Stimulated activated memory B cell treated with anti-CD40 and anti-IgM and Interleukin-4, amounts not matched to agents 10 μg/mL and 1 μg/mL and 100 μg/mL, for 72 hours (primary cell): ENCODE measurements at regions not wholly inside any gene's neighbourhood (a gene's known extent, or its start where the extent isn't known, plus 50 kb on each side); places are given as distances from the start of the nearest gene placed in this dataset.

Experiments used
- ATAC-seq: fragments of 150-1000 bp; cut with Tn5 transposase; 2 replicates; pipeline ENCODE4 v1.10.0; 2021
- H3K27ac Mint-ChIP-seq: one replicate; pipeline ENCODE4 v1.8.0; 2022; ENCODE audit warnings: mild to moderate bottlenecking, mixed read lengths
- H3K27me3 Mint-ChIP-seq: one replicate; pipeline ENCODE4 v1.8.0; 2022; ENCODE audit warnings: mixed read lengths
- H3K36me3 Mint-ChIP-seq: one replicate; pipeline ENCODE4 v1.8.0; 2022; ENCODE audit warnings: mixed read lengths
- H3K4me1 Mint-ChIP-seq: one replicate; pipeline ENCODE4 v1.8.0; 2022; ENCODE audit warnings: mixed read lengths
- H3K4me3 Mint-ChIP-seq: one replicate; pipeline ENCODE4 v1.8.0; 2022; ENCODE audit warnings: mild to moderate bottlenecking, moderate library complexity, mixed read lengths
- H3K9me3 Mint-ChIP-seq: one replicate; pipeline ENCODE4 v1.8.0; 2022; ENCODE audit warnings: mixed read lengths

GRCh38 chr11:114821621-114822412 is 143.5 kb downstream of the NXPE2 start:
- Mint-ChIP-seq H3K36me3 (no peaks in the 10 kb centered on the region), H3K27me3 (peaks cover 5% of the 10 kb centered on the region), H3K27ac (no peak overlapping the region), H3K9me3 (peaks cover 3% of the 10 kb centered on the region), H3K4me1 (no peaks in the 10 kb centered on the region), H3K4me3 (no peak overlapping the region)
- ATAC-seq, result no peak

GRCh38 chr11:114826910-114827442 is 148.6 kb downstream of the NXPE2 start:
- H3K27me3 Mint-ChIP-seq, result peaks cover 8% of the 10 kb centered on the region
- H3K9me3 Mint-ChIP-seq, result peaks cover 3% of the 10 kb centered on the region
- H3K4me1 Mint-ChIP-seq, result no peaks in the 10 kb centered on the region
- no peak overlapping the region for H3K4me3 Mint-ChIP-seq
- no peak overlapping the region for H3K27ac Mint-ChIP-seq
- no peaks in the 10 kb centered on the region for H3K36me3 Mint-ChIP-seq
- no peak for ATAC-seq

GRCh38 chr11:114827736-114828135 is 149.4 kb downstream of the NXPE2 start:
- Mint-ChIP-seq H3K4me3 (no peak overlapping the region), H3K9me3 (peaks cover 3% of the 10 kb centered on the region), H3K27me3 (peaks cover 8% of the 10 kb centered on the region), H3K27ac (no peak overlapping the region), H3K36me3 (no peaks in the 10 kb centered on the region), H3K4me1 (no peaks in the 10 kb centered on the region)
- ATAC-seq, result no peak

- no peak for ATAC-seq
- Mint-ChIP-seq H3K27ac (no peak overlapping the region), H3K27me3 (no peaks in the 10 kb centered on the region), H3K4me1 (no peaks in the 10 kb centered on the region), H3K9me3 (peaks cover 3% of the 10 kb centered on the region), H3K4me3 (no peak overlapping the region), H3K36me3 (no peaks in the 10 kb centered on the region)
Observed at GRCh38 chr11:114832532-114833125, 154.3 kb downstream of the NXPE2 start.

- ATAC-seq, result no peak
- H3K9me3 Mint-ChIP-seq, result peaks cover 12% of the 10 kb centered on the region
- H3K4me1 Mint-ChIP-seq, result no peaks in the 10 kb centered on the region
Observed at GRCh38 chr11:114836161-114836560, 157.8 kb downstream of the NXPE2 start.

GRCh38 chr11:114844896-114845295 is 166.6 kb downstream of the NXPE2 start:
- ATAC-seq, result no peak
- H3K36me3 Mint-ChIP-seq, result no peaks in the 10 kb centered on the region
- no peak overlapping the region for H3K27ac Mint-ChIP-seq
- no peaks in the 10 kb centered on the region for H3K4me1 Mint-ChIP-seq
- H3K9me3 Mint-ChIP-seq, result peaks cover 4% of the 10 kb centered on the region
- no peak overlapping the region for H3K4me3 Mint-ChIP-seq
- H3K27me3 Mint-ChIP-seq, result peaks cover 9% of the 10 kb centered on the region

More at GRCh38 chr11:114836161-114836560, 157.8 kb downstream of the NXPE2 start:
- Mint-ChIP-seq H3K36me3 (no peaks in the 10 kb centered on the region), H3K4me3 (no peak overlapping the region), H3K27me3 (no peaks in the 10 kb centered on the region), H3K27ac (no peak overlapping the region)

- H3K27me3 Mint-ChIP-seq, result peaks cover 9% of the 10 kb centered on the region
- no peaks in the 10 kb centered on the region for H3K4me1 Mint-ChIP-seq
- no peak for ATAC-seq
- no peak overlapping the region for H3K4me3 Mint-ChIP-seq
- no peak overlapping the region for H3K27ac Mint-ChIP-seq
- H3K36me3 Mint-ChIP-seq, result no peaks in the 10 kb centered on the region
- peaks cover 4% of the 10 kb centered on the region for H3K9me3 Mint-ChIP-seq
Observed at GRCh38 chr11:114845766-114846415, 167.6 kb downstream of the NXPE2 start.

GRCh38 chr11:114846416-114846791 is 168.1 kb downstream of the NXPE2 start:
- ATAC-seq, result no peak

GRCh38 chr11:114847306-114847975 is 169.1 kb downstream of the NXPE2 start:
- Mint-ChIP-seq H3K36me3 (no peaks in the 10 kb centered on the region), H3K27me3 (peaks cover 9% of the 10 kb centered on the region), H3K27ac (no peak overlapping the region), H3K4me3 (no peak overlapping the region), H3K4me1 (no peaks in the 10 kb centered on the region), H3K9me3 (peaks cover 4% of the 10 kb centered on the region)
- no peak for ATAC-seq

More at GRCh38 chr11:114846416-114846791, 168.1 kb downstream of the NXPE2 start:
- Mint-ChIP-seq H3K27me3 (peaks cover 9% of the 10 kb centered on the region), H3K4me3 (no peak overlapping the region), H3K36me3 (no peaks in the 10 kb centered on the region), H3K9me3 (peaks cover 4% of the 10 kb centered on the region), H3K4me1 (no peaks in the 10 kb centered on the region), H3K27ac (no peak overlapping the region)

GRCh38 chr11:114848027-114848426 is 169.7 kb downstream of the NXPE2 start:
- Mint-ChIP-seq H3K27me3 (peaks cover 9% of the 10 kb centered on the region), H3K9me3 (peaks cover 4% of the 10 kb centered on the region), H3K27ac (no peak overlapping the region), H3K36me3 (no peaks in the 10 kb centered on the region), H3K4me3 (no peak overlapping the region), H3K4me1 (no peaks in the 10 kb centered on the region)
- ATAC-seq, result no peak

- Mint-ChIP-seq H3K9me3 (peaks cover 14% of the 10 kb centered on the region), H3K27me3 (no peaks in the 10 kb centered on the region), H3K36me3 (no peaks in the 10 kb centered on the region), H3K27ac (no peak overlapping the region), H3K4me3 (no peak overlapping the region), H3K4me1 (no peaks in the 10 kb centered on the region)
- ATAC-seq, result no peak
Observed at GRCh38 chr11:114857281-114857680, 179.0 kb downstream of the NXPE2 start.

GRCh38 chr11:114864896-114865295 is 186.6 kb downstream of the NXPE2 start:
- Mint-ChIP-seq H3K4me1 (no peaks in the 10 kb centered on the region), H3K9me3 (peaks cover under 1% of the 10 kb centered on the region), H3K27me3 (no peaks in the 10 kb centered on the region), H3K27ac (no peak overlapping the region), H3K4me3 (no peak overlapping the region), H3K36me3 (no peaks in the 10 kb centered on the region)
- ATAC-seq, result no peak

- ATAC-seq, result no peak
- no peaks in the 10 kb centered on the region for H3K4me1 Mint-ChIP-seq
Observed at GRCh38 chr11:114876234-114876633, 197.9 kb downstream of the NXPE2 start.

GRCh38 chr11:114877976-114878375 is 199.6 kb downstream of the NXPE2 start:
- no peak overlapping the region for H3K27ac Mint-ChIP-seq

More at GRCh38 chr11:114876234-114876633, 197.9 kb downstream of the NXPE2 start:
- Mint-ChIP-seq H3K4me3 (no peak overlapping the region), H3K36me3 (no peaks in the 10 kb centered on the region), H3K27me3 (no peaks in the 10 kb centered on the region), H3K27ac (no peak overlapping the region), H3K9me3 (no peaks in the 10 kb centered on the region)

GRCh38 chr11:114880442-114880841 is 202.1 kb downstream of the NXPE2 start:
- H3K4me3 Mint-ChIP-seq, result no peak overlapping the region
- H3K36me3 Mint-ChIP-seq, result no peaks in the 10 kb centered on the region
- peaks cover 5% of the 10 kb centered on the region for H3K9me3 Mint-ChIP-seq
- no peaks in the 10 kb centered on the region for H3K4me1 Mint-ChIP-seq
- no peak overlapping the region for H3K27ac Mint-ChIP-seq
- ATAC-seq, result no peak
- no peaks in the 10 kb centered on the region for H3K27me3 Mint-ChIP-seq

More at GRCh38 chr11:114877976-114878375, 199.6 kb downstream of the NXPE2 start:
- no peaks in the 10 kb centered on the region for H3K36me3 Mint-ChIP-seq
- ATAC-seq, result no peak
- no peaks in the 10 kb centered on the region for H3K9me3 Mint-ChIP-seq
- no peaks in the 10 kb centered on the region for H3K4me1 Mint-ChIP-seq
- H3K4me3 Mint-ChIP-seq, result no peak overlapping the region
- H3K27me3 Mint-ChIP-seq, result no peaks in the 10 kb centered on the region
